ENCODE measurements at regions not wholly inside any gene's neighbourhood (a gene's known extent, or its start where the extent isn't known, plus 50 kb on each side); places are given as distances from the start of the nearest gene placed in this dataset.

GRCh38 chr7:25911738-25912607 is 240.0 kb upstream of the NFE2L3 start:
- no peak for TF ChIP-seq YY1 (IDR thresholded peaks at IDR 0.05; ENCODE audit: insufficient read depth, insufficient read length)
- TF ChIP-seq ZNF274 (IDR thresholded peaks at IDR 0.05; ENCODE audit: low read depth, low read length) = no peak
- TF ChIP-seq SUZ12 (IDR thresholded peaks at IDR 0.05; ENCODE audit: extremely low read depth, insufficient read depth, insufficient read length) = no peak

Measured in NT2/D1 (cell line).